GM18499 (cell line): ENCODE measurements at regions not wholly inside any gene's neighbourhood (a gene's known extent, or its start where the extent isn't known, plus 50 kb on each side); places are given as distances from the start of the nearest gene placed in this dataset.

Experiments
- ATAC-seq: cut with Tn5 transposase; IDR thresholded peaks from one replicate; pipeline ENCODE4 v1.9.1; 2021; ENCODE audit warnings: moderate number of reproducible peaks; ENCODE audit not compliant: insufficient read depth, unreplicated experiment

GRCh38 chr12:60278209-60278608 lies 682.4 kb downstream of the SLC16A7 start:
- ATAC-seq = no peak

GRCh38 chr12:60279221-60279620 lies 683.4 kb downstream of the SLC16A7 start:
- ATAC-seq = no peak

GRCh38 chr12:60281522-60281921 lies 685.7 kb downstream of the SLC16A7 start:
- ATAC-seq = no peak

- no peak for ATAC-seq
These were observed 694.7 kb downstream of the SLC16A7 start for GRCh38 chr12:60290532-60290931.

GRCh38 chr12:60308366-60308991 lies 712.6 kb downstream of the SLC16A7 start:
- no peak for ATAC-seq

- ATAC-seq = no peak
These were observed 716.1 kb downstream of the SLC16A7 start for GRCh38 chr12:60311940-60312339.

GRCh38 chr12:60317361-60317760 lies 721.5 kb downstream of the SLC16A7 start:
- no peak for ATAC-seq

GRCh38 chr12:60324746-60325145 lies 728.9 kb downstream of the SLC16A7 start:
- ATAC-seq = no peak

GRCh38 chr12:60333461-60333860 lies 737.6 kb downstream of the SLC16A7 start:
- ATAC-seq = no peak

- no peak for ATAC-seq
These were observed 739.9 kb downstream of the SLC16A7 start for GRCh38 chr12:60335745-60336144.

GRCh38 chr12:60337839-60338549 lies 742.2 kb downstream of the SLC16A7 start:
- no peak for ATAC-seq

- no peak for ATAC-seq
These were observed 749.6 kb downstream of the SLC16A7 start for GRCh38 chr12:60345442-60345841.

GRCh38 chr12:60349232-60349978 lies 753.6 kb downstream of the SLC16A7 start:
- no peak for ATAC-seq

GRCh38 chr12:60387356-60387755 lies 791.5 kb downstream of the SLC16A7 start:
- ATAC-seq = no peak

GRCh38 chr12:60391051-60391450 lies 795.2 kb downstream of the SLC16A7 start:
- ATAC-seq = no peak

- no peak for ATAC-seq
These were observed 796.0 kb downstream of the SLC16A7 start for GRCh38 chr12:60391791-60392190.

GRCh38 chr12:60393093-60393492 lies 797.3 kb downstream of the SLC16A7 start:
- no peak for ATAC-seq

GRCh38 chr12:60394665-60395064 lies 798.8 kb downstream of the SLC16A7 start:
- no peak for ATAC-seq

GRCh38 chr12:60398547-60398946 lies 802.7 kb downstream of the SLC16A7 start:
- ATAC-seq = no peak

- ATAC-seq = no peak
These were observed 803.2 kb downstream of the SLC16A7 start for GRCh38 chr12:60399064-60399463.

GRCh38 chr12:60402996-60403395 lies 807.2 kb downstream of the SLC16A7 start:
- no peak for ATAC-seq
